ENCODE measurements at regions not wholly inside any gene's neighbourhood (a gene's known extent, or its start where the extent isn't known, plus 50 kb on each side); places are given as distances from the start of the nearest gene placed in this dataset.
A peak's percentile ranks its signal among the peaks of the same experiment; 100 is the strongest.
"Not testable (repeated sequence)": the region's sequence is repeated elsewhere in the genome, so short reads cannot be mapped to it uniquely, and the experiment has no call there.

- Histone ChIP-seq H3K4me1 (peaks cover 6 to 66% (median 26%) of the 10 kb centered on the region in 6 donors), H3K4me3 (no peak overlapping the region)
These were observed 254.0 kb upstream of the TBL1XR1 start for GRCh38 chr3:177451301-177451750.

GRCh38 chr3:177451864-177452830, 254.9 kb upstream of the TBL1XR1 start:
- Histone ChIP-seq H3K27ac (peak overlapping the region in 6 of 8 donors; percentile 24 to 85 (median 60)), H3K36me3 (no peaks in the 10 kb centered on the region), H3K9me3 (peaks cover 0 to 6% (median under 1%) of the 10 kb centered on the region in 8 donors), H3K4me3 (no peak overlapping the region), H3K27me3 (replicated peaks in 1 of 7) (no peaks in the 10 kb centered on the region), H3K4me1 (peaks cover 5 to 57% (median 23%) of the 10 kb centered on the region in 6 donors)
- DNase-seq = no peak
- TF ChIP-seq CTCF (IDR thresholded peaks at IDR 0.05 in 8 of 11, conservative IDR thresholded peaks at IDR 0.05 in 3 of 11) (no peak), POLR2AphosphoS5 (IDR thresholded peaks at IDR 0.05) (no peak), POLR2A (IDR thresholded peaks at IDR 0.05) (no peak)
- 57 to 72% (median 60%) methylated on average over 5 of the region's 5 CpGs for WGBS, 5 donors
- intact Hi-C loops (cut with DNase I; ENCODE audit: low total_unique reads) = no loop called here

More at GRCh38 chr3:177451301-177451750, 254.0 kb upstream of the TBL1XR1 start:
- Histone ChIP-seq H3K27me3 (replicated peaks in 1 of 7) (no peaks in the 10 kb centered on the region), H3K36me3 (no peaks in the 10 kb centered on the region), H3K9me3 (no peaks in the 10 kb centered on the region), H3K27ac (peak overlapping the region in 6 of 8 donors; percentile 28 to 85 (median 60))
- no peak for DNase-seq
- TF ChIP-seq POLR2A (IDR thresholded peaks at IDR 0.05) (no peak), POLR2AphosphoS5 (IDR thresholded peaks at IDR 0.05) (no peak), CTCF (IDR thresholded peaks at IDR 0.05 in 8 of 11, conservative IDR thresholded peaks at IDR 0.05 in 3 of 11) (no peak)
- WGBS, 5 donors = 66 to 84% (median 73%) methylated on average over 8 of the region's 8 CpGs
- intact Hi-C loops (cut with DNase I; ENCODE audit: low total_unique reads) = no loop called here

- DNase-seq = no peak
- intact Hi-C loops (cut with DNase I; ENCODE audit: low total_unique reads) = no loop called here
- 85 to 94% (median 91%) methylated on average over 6 of the region's 6 CpGs for WGBS, 5 donors
- peaks cover 0 to 14% (median 7%) of the 10 kb centered on the region in 8 donors for H3K9me3 ChIP-seq
- H3K27me3 ChIP-seq (replicated peaks in 1 of 7) = no peaks in the 10 kb centered on the region
- H3K27ac ChIP-seq = no peak overlapping the region
- peaks cover 5 to 49% (median 23%) of the 10 kb centered on the region in 6 donors for H3K4me1 ChIP-seq
- H3K4me3 ChIP-seq = no peak overlapping the region
- H3K36me3 ChIP-seq = no peaks in the 10 kb centered on the region
- TF ChIP-seq CTCF (IDR thresholded peaks at IDR 0.05 in 8 of 11, conservative IDR thresholded peaks at IDR 0.05 in 3 of 11) (no peak), POLR2AphosphoS5 (IDR thresholded peaks at IDR 0.05) (no peak), POLR2A (IDR thresholded peaks at IDR 0.05) (no peak)
These were observed 255.7 kb upstream of the TBL1XR1 start for GRCh38 chr3:177452831-177453450.

GRCh38 chr3:177453451-177453844, 256.2 kb upstream of the TBL1XR1 start:
- no peak for TF ChIP-seq POLR2A (IDR thresholded peaks at IDR 0.05)
- TF ChIP-seq POLR2AphosphoS5 (IDR thresholded peaks at IDR 0.05) = no peak
- no peak for TF ChIP-seq CTCF (IDR thresholded peaks at IDR 0.05 in 8 of 11, conservative IDR thresholded peaks at IDR 0.05 in 3 of 11)
- Histone ChIP-seq H3K4me3 (no peak overlapping the region), H3K27me3 (replicated peaks in 1 of 7) (no peaks in the 10 kb centered on the region), H3K4me1 (peaks cover 5 to 44% (median 21%) of the 10 kb centered on the region in 6 donors), H3K9me3 (peaks cover 0 to 16% (median 12%) of the 10 kb centered on the region in 8 donors), H3K27ac (no peak overlapping the region), H3K36me3 (no peaks in the 10 kb centered on the region)
- intact Hi-C loops (cut with DNase I; ENCODE audit: low total_unique reads) = no loop called here
- 94 to 100% (median 97%) methylated on average over 2 of the region's 2 CpGs for WGBS, 5 donors
- DNase-seq = no peak

GRCh38 chr3:177457204-177457603, 259.9 kb upstream of the TBL1XR1 start:
- intact Hi-C loops (cut with DNase I; ENCODE audit: low total_unique reads); DNase-seq; H3K27me3 ChIP-seq (replicated peaks in 1 of 7): not testable (repeated sequence)

More at GRCh38 chr3:177457204-177457603, 259.9 kb upstream of the TBL1XR1 start:
- Histone ChIP-seq H3K4me1 (peaks cover 0 to 17% (median 3%) of the 10 kb centered on the region in 6 donors), H3K9me3 (peaks cover 0 to 16% (median 12%) of the 10 kb centered on the region in 8 donors)
- not testable (repeated sequence) for H3K36me3 ChIP-seq, H3K4me3 ChIP-seq, H3K27ac ChIP-seq
- 99 to 100% (median 100%) methylated on average over 1 of the region's 1 CpG for WGBS, 5 donors

Measured in spleen (tissue), 11 donors.